Vagina (tissue), 2 donors: ENCODE measurements at regions not wholly inside any gene's neighbourhood (a gene's known extent, or its start where the extent isn't known, plus 50 kb on each side); places are given as distances from the start of the nearest gene placed in this dataset.

ENCODE experiments used
- DNase-seq, 2 donors: peaks; one replicate each; pipeline ENCODE4 v3.0.0-alpha.2; 2017; ENCODE audit errors: extremely low spot score in 2 of 2
- H3K27ac ChIP-seq: fragments of 200-600 bp; sonication (generic); one replicate; pipeline ENCODE4 v1.5.1; 2019
- H3K27me3 ChIP-seq: fragments of 200-600 bp; sonication (generic); one replicate; pipeline ENCODE4 v1.5.1; 2019
- H3K36me3 ChIP-seq, 2 donors: fragments of 200-600 bp; sonication (generic); one replicate each; pipeline ENCODE4 v1.5.1; 2017 to 2019
- H3K4me1 ChIP-seq: fragments of 200-600 bp; sonication (generic); one replicate; pipeline ENCODE4 v1.5.1; 2019
- H3K4me3 ChIP-seq, 2 donors: fragments of 200-600 bp; sonication (generic); 1 replicate in 1 of 2; 2 replicates in 1 of 2; pipeline ENCODE4 v1.5.1; 2016 to 2019
- H3K9me3 ChIP-seq: fragments of 200-600 bp; sonication (generic); one replicate; pipeline ENCODE4 v1.5.1; 2019
- POLR2A ChIP-seq, 2 donors: fragments of 450-650 bp; IDR thresholded peaks; one replicate each; pipeline ENCODE4 v1.6.1; 2017; ENCODE audit warnings: antibody characterized with exemption in 2 of 2, mild to moderate bottlenecking in 2 of 2, moderate library complexity in 2 of 2
- POLR2AphosphoS5 ChIP-seq, 2 donors: sonication (generic); formaldehyde crosslinking; IDR thresholded peaks; one replicate each; pipeline ENCODE4 v1.9.0; 2017; ENCODE audit warnings: antibody characterized with exemption in 2 of 2, mild to moderate bottlenecking in 2 of 2, low read depth in 1 of 2; ENCODE audit not compliant: insufficient read depth in 1 of 2
- intact Hi-C: fragments of 100-400 bp; cut with DNase I; formaldehyde crosslinking; loops from one replicate; pipeline ENCODE4 v1.15.1; 2023
- TF ChIP-seq, protein P1 (sequence below), 3 experiments: fragments of 450-650 bp in 2 of 3; fragments of 200-600 bp in 1 of 3; sonication (generic) in 1 of 3; IDR thresholded peaks; one replicate each; pipeline ENCODE4 v1.5.1; 2017 to 2019; ENCODE audit warnings: antibody characterized with exemption in 3 of 3, mild to moderate bottlenecking in 2 of 3, moderate library complexity in 2 of 3

- no peaks in the 10 kb centered on the region for H3K9me3 ChIP-seq
- H3K36me3 ChIP-seq: no peaks in the 10 kb centered on the region
- no peaks in the 10 kb centered on the region for H3K4me1 ChIP-seq
- no peak for DNase-seq
- H3K27ac ChIP-seq: no peak overlapping the region
- intact Hi-C loops: no loop called here
- TF ChIP-seq POLR2AphosphoS5 (IDR thresholded peaks at IDR 0.05; ENCODE audit: insufficient read depth in 1 of 2, low read depth in 1 of 2): no peak
- H3K27me3 ChIP-seq: no peaks in the 10 kb centered on the region
- no peak overlapping the region for H3K4me3 ChIP-seq
Observed at GRCh38 chr2:123040506-123040905, 984.6 kb upstream of the CNTNAP5 start.

- Histone ChIP-seq H3K4me1 (no peaks in the 10 kb centered on the region), H3K36me3 (no peaks in the 10 kb centered on the region), H3K27me3 (no peaks in the 10 kb centered on the region), H3K4me3 (no peak overlapping the region), H3K9me3 (no peaks in the 10 kb centered on the region), H3K27ac (no peak overlapping the region)
- no peak for DNase-seq
- TF ChIP-seq POLR2AphosphoS5 (IDR thresholded peaks at IDR 0.05; ENCODE audit: insufficient read depth in 1 of 2, low read depth in 1 of 2) (no peak), POLR2A (IDR thresholded peaks at IDR 0.05) (no peak)
- TF ChIP-seq, protein P1, sequence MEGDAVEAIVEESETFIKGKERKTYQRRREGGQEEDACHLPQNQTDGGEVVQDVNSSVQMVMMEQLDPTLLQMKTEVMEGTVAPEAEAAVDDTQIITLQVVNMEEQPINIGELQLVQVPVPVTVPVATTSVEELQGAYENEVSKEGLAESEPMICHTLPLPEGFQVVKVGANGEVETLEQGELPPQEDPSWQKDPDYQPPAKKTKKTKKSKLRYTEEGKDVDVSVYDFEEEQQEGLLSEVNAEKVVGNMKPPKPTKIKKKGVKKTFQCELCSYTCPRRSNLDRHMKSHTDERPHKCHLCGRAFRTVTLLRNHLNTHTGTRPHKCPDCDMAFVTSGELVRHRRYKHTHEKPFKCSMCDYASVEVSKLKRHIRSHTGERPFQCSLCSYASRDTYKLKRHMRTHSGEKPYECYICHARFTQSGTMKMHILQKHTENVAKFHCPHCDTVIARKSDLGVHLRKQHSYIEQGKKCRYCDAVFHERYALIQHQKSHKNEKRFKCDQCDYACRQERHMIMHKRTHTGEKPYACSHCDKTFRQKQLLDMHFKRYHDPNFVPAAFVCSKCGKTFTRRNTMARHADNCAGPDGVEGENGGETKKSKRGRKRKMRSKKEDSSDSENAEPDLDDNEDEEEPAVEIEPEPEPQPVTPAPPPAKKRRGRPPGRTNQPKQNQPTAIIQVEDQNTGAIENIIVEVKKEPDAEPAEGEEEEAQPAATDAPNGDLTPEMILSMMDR (IDR thresholded peaks at IDR 0.05): no peak
- intact Hi-C loops: no loop called here
Observed at GRCh38 chr2:123043458-123043857, 981.6 kb upstream of the CNTNAP5 start.

- no peaks in the 10 kb centered on the region for H3K9me3 ChIP-seq
- no peaks in the 10 kb centered on the region for H3K4me1 ChIP-seq
- no peak overlapping the region for H3K27ac ChIP-seq
- H3K27me3 ChIP-seq: no peaks in the 10 kb centered on the region
- intact Hi-C loops: no loop called here
- DNase-seq: no peak
- H3K4me3 ChIP-seq: no peak overlapping the region
- no peak for TF ChIP-seq POLR2A (IDR thresholded peaks at IDR 0.05)
- no peak for TF ChIP-seq POLR2AphosphoS5 (IDR thresholded peaks at IDR 0.05; ENCODE audit: insufficient read depth in 1 of 2, low read depth in 1 of 2)
- TF ChIP-seq, protein P1 (IDR thresholded peaks at IDR 0.05): no peak
- no peaks in the 10 kb centered on the region for H3K36me3 ChIP-seq
Observed at GRCh38 chr2:123045713-123046112, 979.4 kb upstream of the CNTNAP5 start.

DNA sequence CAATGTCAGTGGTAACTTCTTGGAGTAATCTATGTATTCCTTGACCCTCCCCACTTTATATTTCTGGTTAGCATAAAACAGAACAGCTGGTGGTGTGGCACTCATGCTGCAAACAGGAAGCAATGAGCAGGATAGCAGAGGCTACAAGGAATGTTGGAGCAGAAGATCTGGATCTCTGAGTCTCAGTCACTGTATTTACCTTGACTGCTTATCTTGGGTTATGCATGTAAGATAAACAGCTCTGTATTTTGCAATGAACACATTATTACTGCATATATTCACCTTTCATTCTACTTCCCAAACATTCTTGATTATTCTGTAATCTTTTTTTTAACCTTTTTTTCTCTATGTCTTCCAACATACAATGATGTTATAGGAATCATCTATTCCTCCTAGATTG is 977.9 kb upstream of the CNTNAP5 start:
- Histone ChIP-seq H3K4me1 (no peaks in the 10 kb centered on the region), H3K27ac (no peak overlapping the region), H3K36me3 (no peaks in the 10 kb centered on the region), H3K4me3 (no peak overlapping the region), H3K27me3 (no peaks in the 10 kb centered on the region), H3K9me3 (no peaks in the 10 kb centered on the region)
- TF ChIP-seq POLR2A (IDR thresholded peaks at IDR 0.05): no peak
- TF ChIP-seq POLR2AphosphoS5 (IDR thresholded peaks at IDR 0.05; ENCODE audit: insufficient read depth in 1 of 2, low read depth in 1 of 2): no peak
- TF ChIP-seq, protein P1 (IDR thresholded peaks at IDR 0.05): no peak
- DNase-seq: no peak
- intact Hi-C loops: no loop called here

- Histone ChIP-seq H3K27ac (no peak overlapping the region), H3K9me3 (no peaks in the 10 kb centered on the region), H3K27me3 (no peaks in the 10 kb centered on the region), H3K4me1 (no peaks in the 10 kb centered on the region), H3K4me3 (no peak overlapping the region), H3K36me3 (no peaks in the 10 kb centered on the region)
- intact Hi-C loops: no loop called here
- DNase-seq: no peak
- TF ChIP-seq, protein P1 (IDR thresholded peaks at IDR 0.05): no peak
- TF ChIP-seq POLR2AphosphoS5 (IDR thresholded peaks at IDR 0.05; ENCODE audit: insufficient read depth in 1 of 2, low read depth in 1 of 2) (no peak), POLR2A (IDR thresholded peaks at IDR 0.05) (no peak)
Observed at GRCh38 chr2:123051136-123051535, 974.0 kb upstream of the CNTNAP5 start.

- Histone ChIP-seq H3K4me1 (no peaks in the 10 kb centered on the region), H3K36me3 (no peaks in the 10 kb centered on the region), H3K27ac (no peak overlapping the region), H3K9me3 (no peaks in the 10 kb centered on the region), H3K4me3 (no peak overlapping the region), H3K27me3 (no peaks in the 10 kb centered on the region)
- TF ChIP-seq, protein P1 (IDR thresholded peaks at IDR 0.05): no peak
- TF ChIP-seq POLR2AphosphoS5 (IDR thresholded peaks at IDR 0.05; ENCODE audit: insufficient read depth in 1 of 2, low read depth in 1 of 2) (no peak), POLR2A (IDR thresholded peaks at IDR 0.05) (no peak)
- intact Hi-C loops: no loop called here
- DNase-seq: no peak
Observed at GRCh38 chr2:123061534-123061933, 963.6 kb upstream of the CNTNAP5 start.
